IMR-90 (cell line): ENCODE measurements at regions not wholly inside any gene's neighbourhood (a gene's known extent, or its start where the extent isn't known, plus 50 kb on each side); places are given as distances from the start of the nearest gene placed in this dataset.

Experiments
- BHLHE40 ChIP-seq: fragments of 150-350 bp; IDR thresholded peaks from 2 replicates; pipeline ENCODE4 v1.6.1; 2016; ENCODE audit warnings: mild to moderate bottlenecking, low read depth, low read length
- CEBPB ChIP-seq: IDR thresholded peaks from 2 replicates; pipeline ENCODE4 v1.6.1; 2012; ENCODE audit warnings: low read depth, low read length, improper control_type of control experiment
- CTCF ChIP-seq: conservative IDR thresholded peaks from 2 replicates; pipeline ENCODE4 v1.5.1; 2012; ENCODE audit warnings: mild to moderate bottlenecking, low read depth, low read length, improper control_type of control experiment
- FOS ChIP-seq: fragments of 150-350 bp; IDR thresholded peaks from 2 replicates; pipeline ENCODE4 v1.6.1; 2016; ENCODE audit warnings: low read depth, low read length
- MAZ ChIP-seq: IDR thresholded peaks from 2 replicates; pipeline ENCODE4 v1.6.1; 2012; ENCODE audit warnings: low read depth, mild to moderate bottlenecking, low read length, improper control_type of control experiment, moderate library complexity, borderline replicate concordance
- MXI1 ChIP-seq: IDR thresholded peaks from 2 replicates; pipeline ENCODE4 v1.6.1; 2012; ENCODE audit warnings: low read depth, mild to moderate bottlenecking, low read length, moderate library complexity, borderline replicate concordance
- POLR2A ChIP-seq: IDR thresholded peaks from 2 replicates; pipeline ENCODE4 v1.6.1; 2012; ENCODE audit warnings: mild to moderate bottlenecking, low read depth, low read length
- RAD21 ChIP-seq: IDR thresholded peaks from 2 replicates; pipeline ENCODE4 v1.6.1; 2012; ENCODE audit warnings: low read length, improper control_type of control experiment
- RCOR1 ChIP-seq: IDR thresholded peaks from 2 replicates; pipeline ENCODE4 v1.6.1; 2012; ENCODE audit warnings: mild to moderate bottlenecking, low read length, improper control_type of control experiment; ENCODE audit not compliant: insufficient replicate concordance
- RFX5 ChIP-seq: IDR thresholded peaks from 2 replicates; pipeline ENCODE4 v1.8.0; 2012; ENCODE audit warnings: low read depth, mild to moderate bottlenecking, low read length, moderate library complexity
- SMC3 ChIP-seq: fragments of 150-350 bp; IDR thresholded peaks from 2 replicates; pipeline ENCODE4 v1.6.1; 2016; ENCODE audit warnings: low read depth, mild to moderate bottlenecking, antibody characterized with exemption, low read length, moderate library complexity
- TF ChIP-seq, protein P1 (sequence below): fragments of 150-350 bp; IDR thresholded peaks from 2 replicates; pipeline ENCODE4 v1.6.1; 2017; ENCODE audit warnings: mild to moderate bottlenecking, antibody characterized with exemption, low read length, low read depth

GRCh38 chr16:9594047-9594446 is 502.6 kb downstream of the HAPSTR1 start:
- no peak for TF ChIP-seq CEBPB
- no peak for TF ChIP-seq RFX5
- TF ChIP-seq CTCF, result no peak
- no peak for TF ChIP-seq RCOR1
- no peak for TF ChIP-seq FOS
- no peak for TF ChIP-seq BHLHE40
- TF ChIP-seq MAZ, result no peak
- TF ChIP-seq RAD21, result no peak
- TF ChIP-seq POLR2A, result no peak
- TF ChIP-seq, protein P1, sequence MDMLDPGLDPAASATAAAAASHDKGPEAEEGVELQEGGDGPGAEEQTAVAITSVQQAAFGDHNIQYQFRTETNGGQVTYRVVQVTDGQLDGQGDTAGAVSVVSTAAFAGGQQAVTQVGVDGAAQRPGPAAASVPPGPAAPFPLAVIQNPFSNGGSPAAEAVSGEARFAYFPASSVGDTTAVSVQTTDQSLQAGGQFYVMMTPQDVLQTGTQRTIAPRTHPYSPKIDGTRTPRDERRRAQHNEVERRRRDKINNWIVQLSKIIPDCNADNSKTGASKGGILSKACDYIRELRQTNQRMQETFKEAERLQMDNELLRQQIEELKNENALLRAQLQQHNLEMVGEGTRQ, result no peak
- no peak for TF ChIP-seq MXI1
- TF ChIP-seq SMC3, result no peak
